ENCODE measurements at regions not wholly inside any gene's neighbourhood (a gene's known extent, or its start where the extent isn't known, plus 50 kb on each side); places are given as distances from the start of the nearest gene placed in this dataset.

- no peak for TF ChIP-seq CTCF (IDR thresholded peaks at IDR 0.05)
- no peak for TF ChIP-seq EZH2 (IDR thresholded peaks at IDR 0.05; ENCODE audit: borderline replicate concordance, insufficient read depth, low read depth, low read length, poor library complexity, severe bottlenecking)
Observed at GRCh38 chr5:44987026-44987425, 178.3 kb downstream of the MRPS30 start.
